ENCODE measurements at regions not wholly inside any gene's neighbourhood (a gene's known extent, or its start where the extent isn't known, plus 50 kb on each side); places are given as distances from the start of the nearest gene placed in this dataset.
"Not testable (repeated sequence)": the region's sequence is repeated elsewhere in the genome, so short reads cannot be mapped to it uniquely, and the experiment has no call there.

DNA sequence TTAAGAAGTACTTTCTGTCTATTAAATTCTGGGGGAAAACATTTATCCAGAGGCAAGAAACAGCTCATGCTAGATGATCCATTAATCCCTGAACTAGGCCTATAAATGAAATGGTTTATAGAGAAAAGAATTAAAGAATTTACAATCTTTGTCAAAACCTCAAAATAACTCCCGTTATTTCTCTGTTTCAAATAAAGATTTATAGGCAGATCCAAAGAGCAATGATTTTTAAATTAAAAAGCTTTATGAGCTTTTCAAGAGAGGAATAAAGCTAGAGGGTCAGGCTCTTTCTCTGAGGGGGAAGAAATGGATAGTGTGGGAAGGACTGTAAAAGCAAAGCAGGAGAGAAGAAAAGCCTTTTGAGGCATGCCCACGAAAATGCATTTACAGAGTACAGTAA, 82.5 kb upstream of the OGFRL1 start:
- DNase-seq = no peak

- DNase-seq = no peak
Measured at GRCh38 chr6:71209206-71209605, 79.4 kb upstream of the OGFRL1 start.

DNA sequence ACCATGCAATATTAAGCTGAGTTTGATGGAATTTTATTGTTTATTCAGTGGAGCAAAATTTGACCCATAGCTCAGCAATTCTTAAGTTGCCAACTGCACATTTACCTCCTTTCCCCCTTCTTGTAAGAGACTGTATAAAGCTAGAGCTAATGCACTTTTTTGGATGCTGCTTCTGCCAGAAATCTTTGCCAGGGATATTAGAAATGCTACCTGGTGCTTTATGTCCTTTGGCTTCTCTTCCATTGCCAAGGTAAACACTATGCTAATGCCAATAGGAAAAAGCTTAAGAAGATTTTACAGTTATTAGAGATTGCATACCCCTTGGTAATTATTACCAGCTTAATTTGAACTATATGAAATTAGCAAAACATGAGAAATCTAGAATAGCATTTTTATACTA, 79.0 kb upstream of the OGFRL1 start:
- DNase-seq = no peak

DNA sequence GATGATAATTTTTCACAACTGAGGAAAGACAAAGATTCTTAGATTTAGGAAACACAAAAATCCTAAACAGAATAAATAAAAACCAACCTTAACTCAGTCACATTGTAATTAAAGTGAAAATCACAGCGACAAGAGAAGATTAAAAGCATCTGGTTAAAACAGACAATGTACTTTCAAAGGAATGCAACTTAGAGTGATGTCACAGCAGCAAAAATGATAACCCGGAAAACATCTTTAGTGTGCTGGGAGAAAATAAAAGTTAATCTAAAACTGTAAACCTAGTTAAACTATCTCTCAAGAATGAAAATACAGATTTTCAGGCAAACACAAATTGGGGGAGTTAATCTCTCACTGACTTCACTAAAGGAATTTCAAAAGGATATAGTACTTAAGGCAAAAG, 76.8 kb upstream of the OGFRL1 start:
- no peak for DNase-seq

DNA sequence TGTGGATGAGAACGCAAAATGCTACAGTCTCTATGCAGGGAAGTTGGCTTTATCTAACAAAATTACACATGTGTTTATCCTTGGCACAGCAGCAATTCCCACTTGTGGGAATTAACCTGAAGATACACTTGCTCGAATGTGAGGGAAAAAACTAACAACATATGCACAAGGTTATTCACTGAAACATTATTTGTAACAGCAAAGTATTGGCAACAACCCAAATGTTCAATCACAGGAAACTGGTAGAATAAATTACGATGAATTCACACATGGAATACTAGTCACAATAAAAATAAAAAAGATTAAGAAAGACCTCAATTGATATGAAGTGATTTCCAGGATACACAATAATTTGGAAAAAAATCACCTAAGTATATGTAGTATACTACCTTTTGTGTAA, 68.1 kb upstream of the OGFRL1 start:
- no peak for DNase-seq

DNA sequence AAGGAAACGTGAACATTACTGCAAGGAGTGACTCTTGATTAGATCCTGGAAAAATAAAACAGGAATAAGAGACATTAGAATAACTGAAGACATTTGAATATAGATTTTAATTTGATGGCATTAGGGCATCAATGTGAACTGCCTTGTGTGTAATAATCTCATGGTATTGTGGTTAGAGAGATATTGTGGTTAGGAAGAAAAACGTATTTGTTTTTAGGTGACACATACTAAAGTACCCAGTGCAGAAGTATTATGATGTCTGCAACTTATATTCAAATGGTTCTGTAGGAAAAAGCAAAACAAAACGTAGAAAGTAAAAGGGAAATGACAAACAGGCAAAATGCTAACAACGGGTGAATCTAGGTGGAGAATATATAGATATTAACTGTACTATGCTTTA, 65.9 kb upstream of the OGFRL1 start:
- no peak for DNase-seq

DNA sequence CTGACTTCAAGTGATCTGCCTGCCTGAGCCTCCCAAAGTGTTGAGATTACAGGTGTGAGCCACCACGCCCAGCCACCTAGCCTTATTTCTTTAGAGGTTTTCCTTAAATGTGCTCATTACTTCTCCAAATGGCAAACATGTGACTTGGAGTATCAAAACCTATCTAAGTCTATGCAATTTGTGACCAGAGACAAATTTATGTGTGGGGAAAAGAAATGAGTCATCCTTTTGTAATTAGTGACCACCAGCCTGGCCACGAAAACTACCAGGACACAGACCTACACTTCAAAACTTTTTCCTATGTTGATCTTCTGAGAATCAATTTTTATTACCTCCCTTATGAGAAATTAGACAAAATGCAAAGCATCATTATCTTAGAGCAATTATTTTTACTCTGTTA, 64.6 kb upstream of the OGFRL1 start:
- no peak for DNase-seq

GRCh38 chr6:71226151-71226550, 62.5 kb upstream of the OGFRL1 start:
- no peak for DNase-seq

DNA sequence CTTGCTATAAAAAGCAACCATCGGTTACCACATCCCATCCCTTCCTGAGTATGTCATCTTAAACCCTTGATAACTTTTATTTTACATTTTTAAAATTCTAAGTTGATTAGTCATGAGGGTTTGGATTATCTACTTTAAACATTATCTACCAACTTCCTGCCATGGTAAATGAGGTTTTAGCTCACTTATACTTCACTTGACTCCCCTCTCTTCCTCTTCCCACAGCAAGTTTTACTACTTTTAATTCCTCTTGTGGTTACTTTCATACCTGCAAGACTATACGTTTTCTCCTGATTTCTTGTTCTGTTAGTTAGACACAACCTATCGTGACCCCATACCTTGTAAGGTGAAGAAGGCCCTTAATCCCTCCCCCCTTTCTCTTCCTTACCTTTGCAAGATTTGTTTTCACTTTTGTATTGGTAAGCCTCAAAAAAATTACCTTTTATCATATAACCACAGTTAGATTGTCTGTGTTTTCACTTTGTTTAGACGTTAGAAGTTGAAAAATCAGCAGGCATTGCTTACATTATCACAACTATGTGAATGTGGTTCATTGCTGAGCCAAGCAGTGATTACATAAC, 60.1 kb upstream of the OGFRL1 start:
- no peak for DNase-seq

DNA sequence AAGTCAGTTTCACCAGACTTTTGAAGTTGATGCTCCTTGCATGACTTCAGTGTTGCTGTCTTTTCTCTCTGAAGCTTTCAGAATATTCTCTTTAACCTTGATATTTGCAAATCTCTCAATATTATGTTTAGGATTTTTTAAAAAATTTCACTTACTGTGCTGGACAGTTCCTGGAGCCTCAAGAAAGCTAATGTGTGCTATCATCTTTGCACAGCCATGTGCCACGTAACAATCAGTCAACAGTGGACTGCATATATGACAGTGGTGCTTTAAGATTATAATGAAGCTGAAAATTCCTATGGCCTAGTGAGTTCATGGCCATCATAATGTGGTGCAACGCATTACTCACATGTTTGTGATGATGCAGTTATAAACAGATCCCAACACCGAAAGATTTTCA, 59.1 kb upstream of the OGFRL1 start:
- no peak for DNase-seq

- DNase-seq = not testable (repeated sequence)
Measured at GRCh38 chr6:71232890-71233289, 55.7 kb upstream of the OGFRL1 start.

DNA sequence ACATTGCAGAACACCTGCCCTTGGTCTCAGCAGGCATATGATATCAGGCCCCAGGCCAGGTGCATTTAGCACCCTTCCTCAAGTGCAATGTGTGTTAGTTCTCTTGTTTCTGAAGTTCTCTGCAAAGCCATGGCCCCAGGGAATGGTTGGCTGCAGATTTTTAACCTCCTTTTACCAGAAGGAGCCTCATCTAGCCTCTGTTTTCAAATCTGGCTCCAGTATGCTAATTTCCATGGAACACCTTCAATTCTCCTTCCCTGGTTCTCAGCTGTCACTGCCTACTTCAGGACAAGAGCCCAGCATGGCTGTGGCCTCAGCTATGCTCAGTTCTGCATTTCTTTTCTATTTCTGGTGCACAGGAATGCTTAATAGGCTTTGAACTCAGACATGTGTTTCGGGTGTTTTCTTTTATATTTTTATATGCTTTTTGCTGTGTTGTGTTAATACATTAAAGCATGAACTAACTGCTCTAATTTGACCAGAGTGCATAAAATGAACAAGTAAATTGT, 51.6 kb upstream of the OGFRL1 start:
- no peak for DNase-seq

DNA sequence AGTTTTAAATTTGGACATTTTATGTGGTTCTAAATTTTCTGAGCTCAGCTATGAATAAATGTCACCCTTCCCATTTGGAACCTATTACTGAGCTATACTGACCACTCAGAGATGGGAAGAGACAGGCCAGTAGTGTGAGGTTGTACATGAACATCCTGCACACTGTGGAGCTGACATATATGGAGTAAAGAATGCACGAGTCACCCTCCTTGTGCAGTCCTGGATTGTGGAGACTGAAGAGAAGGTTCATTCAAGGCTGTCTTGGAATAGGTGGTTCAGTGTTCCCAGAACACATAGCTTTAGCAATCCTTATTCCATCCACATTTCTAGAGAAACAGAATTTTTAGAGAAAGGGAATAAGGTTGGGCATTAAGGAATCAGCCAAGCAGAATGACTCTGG, 50.3 kb upstream of the OGFRL1 start:
- DNase-seq = no peak
